ENCODE measurements at regions not wholly inside any gene's neighbourhood (a gene's known extent, or its start where the extent isn't known, plus 50 kb on each side); places are given as distances from the start of the nearest gene placed in this dataset.

- no peaks in the 10 kb centered on the region for H3K4me1 ChIP-seq (ENCODE audit: control insufficient read depth in 2 of 2, insufficient read depth in 2 of 2, low read length in 2 of 2)
- H3K27me3 ChIP-seq (ENCODE audit: control insufficient read depth in 2 of 2, insufficient read depth in 2 of 2, low read length in 2 of 2): no peaks in the 10 kb centered on the region
These were observed 272.0 kb downstream of the PTPRC start for GRCh38 chr1:198910816-198911215.

GRCh38 chr1:198912046-198912445 lies 273.2 kb downstream of the PTPRC start:
- Histone ChIP-seq H3K4me3 (ENCODE audit: low read length in 2 of 2) (no peak overlapping the region), H3K4me1 (ENCODE audit: control insufficient read depth in 2 of 2, insufficient read depth in 2 of 2, low read length in 2 of 2) (no peaks in the 10 kb centered on the region), H3K9ac (ENCODE audit: low read depth in 1 of 2, low read length in 2 of 2) (no peak overlapping the region), H3K27ac (ENCODE audit: low read depth in 2 of 2, low read length in 2 of 2) (no peak overlapping the region), H3K27me3 (ENCODE audit: control insufficient read depth in 2 of 2, insufficient read depth in 2 of 2, low read length in 2 of 2) (no peaks in the 10 kb centered on the region), H3K9me3 (ENCODE audit: control insufficient read depth in 2 of 2, low read length in 2 of 2) (no peaks in the 10 kb centered on the region), H3K36me3 (ENCODE audit: control insufficient read depth in 2 of 2, insufficient read depth in 2 of 2, low read length in 2 of 2) (no peaks in the 10 kb centered on the region)

More at GRCh38 chr1:198910816-198911215, 272.0 kb downstream of the PTPRC start:
- Histone ChIP-seq H3K9me3 (ENCODE audit: control insufficient read depth in 2 of 2, low read length in 2 of 2) (no peaks in the 10 kb centered on the region), H3K27ac (ENCODE audit: low read depth in 2 of 2, low read length in 2 of 2) (no peak overlapping the region), H3K4me3 (ENCODE audit: low read length in 2 of 2) (no peak overlapping the region), H3K9ac (ENCODE audit: low read depth in 1 of 2, low read length in 2 of 2) (no peak overlapping the region), H3K36me3 (ENCODE audit: control insufficient read depth in 2 of 2, insufficient read depth in 2 of 2, low read length in 2 of 2) (no peaks in the 10 kb centered on the region)

- H3K4me3 ChIP-seq (ENCODE audit: low read length in 2 of 2): no peak overlapping the region
These were observed 274.8 kb downstream of the PTPRC start for GRCh38 chr1:198913667-198914066.

DNA sequence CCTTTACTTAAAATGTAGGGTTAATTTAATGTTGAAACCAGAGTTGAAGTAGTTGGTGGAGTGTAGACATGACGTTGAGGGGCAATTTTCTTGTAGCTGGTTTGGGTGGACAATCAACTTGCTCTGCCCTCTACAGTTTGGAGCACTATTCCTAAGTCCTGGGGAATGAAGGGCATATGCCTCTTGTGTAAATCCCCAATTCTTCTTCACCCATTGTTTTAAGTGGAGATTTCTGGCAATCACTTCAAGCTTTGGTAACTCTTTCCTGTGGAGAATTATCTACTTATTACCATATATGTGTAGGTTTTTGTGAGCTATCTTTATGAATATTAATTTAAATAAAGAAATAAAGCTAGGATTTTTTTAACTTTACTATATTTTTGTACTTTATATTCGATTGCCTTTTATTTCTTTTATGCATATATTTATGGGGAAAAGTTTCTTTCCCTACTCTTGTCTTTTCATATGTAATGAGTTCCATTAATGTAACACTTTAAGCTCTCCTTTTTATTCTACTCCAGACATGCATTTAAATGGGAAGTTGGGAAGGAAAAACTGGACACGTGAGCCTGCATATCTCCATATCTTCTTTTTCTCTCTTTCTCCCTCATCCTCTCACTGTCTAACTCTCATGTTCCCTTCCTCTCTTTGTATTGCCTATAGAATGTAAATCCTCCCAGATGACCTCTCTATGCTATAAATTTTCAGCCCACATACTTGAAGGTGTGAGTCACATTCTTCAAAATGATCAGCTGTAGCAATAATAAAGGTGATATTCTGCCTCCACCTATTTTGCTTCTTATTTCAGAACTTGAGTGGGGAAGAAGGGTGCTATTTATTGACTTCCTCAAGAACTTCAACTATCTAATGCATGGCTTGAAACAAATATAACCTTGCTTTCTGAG lies 276.7 kb downstream of the PTPRC start:
- Histone ChIP-seq H3K27me3 (ENCODE audit: control insufficient read depth in 2 of 2, insufficient read depth in 2 of 2, low read length in 2 of 2) (no peaks in the 10 kb centered on the region), H3K9me3 (ENCODE audit: control insufficient read depth in 2 of 2, low read length in 2 of 2) (no peaks in the 10 kb centered on the region), H3K4me3 (ENCODE audit: low read length in 2 of 2) (no peak overlapping the region), H3K9ac (ENCODE audit: low read depth in 1 of 2, low read length in 2 of 2) (no peak overlapping the region), H3K36me3 (ENCODE audit: control insufficient read depth in 2 of 2, insufficient read depth in 2 of 2, low read length in 2 of 2) (no peaks in the 10 kb centered on the region), H3K4me1 (ENCODE audit: control insufficient read depth in 2 of 2, insufficient read depth in 2 of 2, low read length in 2 of 2) (no peaks in the 10 kb centered on the region), H3K27ac (ENCODE audit: low read depth in 2 of 2, low read length in 2 of 2) (no peak overlapping the region)

More at GRCh38 chr1:198913667-198914066, 274.8 kb downstream of the PTPRC start:
- Histone ChIP-seq H3K9me3 (ENCODE audit: control insufficient read depth in 2 of 2, low read length in 2 of 2) (no peaks in the 10 kb centered on the region), H3K27me3 (ENCODE audit: control insufficient read depth in 2 of 2, insufficient read depth in 2 of 2, low read length in 2 of 2) (no peaks in the 10 kb centered on the region), H3K4me1 (ENCODE audit: control insufficient read depth in 2 of 2, insufficient read depth in 2 of 2, low read length in 2 of 2) (no peaks in the 10 kb centered on the region), H3K27ac (ENCODE audit: low read depth in 2 of 2, low read length in 2 of 2) (no peak overlapping the region), H3K36me3 (ENCODE audit: control insufficient read depth in 2 of 2, insufficient read depth in 2 of 2, low read length in 2 of 2) (no peaks in the 10 kb centered on the region), H3K9ac (ENCODE audit: low read depth in 1 of 2, low read length in 2 of 2) (no peak overlapping the region)

- Histone ChIP-seq H3K27ac (ENCODE audit: low read depth in 2 of 2, low read length in 2 of 2) (no peak overlapping the region), H3K4me1 (ENCODE audit: control insufficient read depth in 2 of 2, insufficient read depth in 2 of 2, low read length in 2 of 2) (peaks cover 0 to 2% of the 10 kb centered on the region in 2 donors), H3K9ac (ENCODE audit: low read depth in 1 of 2, low read length in 2 of 2) (no peak overlapping the region), H3K9me3 (ENCODE audit: control insufficient read depth in 2 of 2, low read length in 2 of 2) (no peaks in the 10 kb centered on the region), H3K27me3 (ENCODE audit: control insufficient read depth in 2 of 2, insufficient read depth in 2 of 2, low read length in 2 of 2) (no peaks in the 10 kb centered on the region), H3K4me3 (ENCODE audit: low read length in 2 of 2) (no peak overlapping the region), H3K36me3 (ENCODE audit: control insufficient read depth in 2 of 2, insufficient read depth in 2 of 2, low read length in 2 of 2) (no peaks in the 10 kb centered on the region)
These were observed 278.4 kb downstream of the PTPRC start for GRCh38 chr1:198917226-198917625.

DNA sequence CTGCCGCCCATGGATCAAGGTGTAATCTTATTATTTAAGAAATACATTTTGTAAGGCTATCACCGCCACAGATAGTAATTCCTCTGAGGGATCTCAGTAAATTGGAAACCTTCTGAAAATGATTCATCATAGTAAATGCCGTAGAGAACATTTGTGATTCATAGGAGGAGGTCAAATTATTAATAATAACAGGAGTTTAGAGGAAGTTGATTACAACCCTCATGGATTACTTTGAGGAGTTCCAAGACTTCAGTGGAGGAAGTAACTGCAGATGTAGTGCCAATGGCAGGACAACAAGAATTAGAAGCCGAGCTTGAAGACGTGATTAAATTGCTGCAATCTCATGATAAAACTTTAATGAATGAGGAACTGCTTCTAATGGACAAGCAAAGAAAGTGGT lies 280.1 kb downstream of the PTPRC start:
- Histone ChIP-seq H3K4me1 (ENCODE audit: control insufficient read depth in 2 of 2, insufficient read depth in 2 of 2, low read length in 2 of 2) (peaks cover 0 to 2% of the 10 kb centered on the region in 2 donors), H3K9me3 (ENCODE audit: control insufficient read depth in 2 of 2, low read length in 2 of 2) (no peaks in the 10 kb centered on the region), H3K27ac (ENCODE audit: low read depth in 2 of 2, low read length in 2 of 2) (no peak overlapping the region), H3K4me3 (ENCODE audit: low read length in 2 of 2) (no peak overlapping the region), H3K36me3 (ENCODE audit: control insufficient read depth in 2 of 2, insufficient read depth in 2 of 2, low read length in 2 of 2) (no peaks in the 10 kb centered on the region), H3K27me3 (ENCODE audit: control insufficient read depth in 2 of 2, insufficient read depth in 2 of 2, low read length in 2 of 2) (no peaks in the 10 kb centered on the region), H3K9ac (ENCODE audit: low read depth in 1 of 2, low read length in 2 of 2) (no peak overlapping the region)

GRCh38 chr1:198919667-198920398 lies 281.0 kb downstream of the PTPRC start:
- Histone ChIP-seq H3K27ac (ENCODE audit: low read depth in 2 of 2, low read length in 2 of 2) (no peak overlapping the region), H3K9me3 (ENCODE audit: control insufficient read depth in 2 of 2, low read length in 2 of 2) (no peaks in the 10 kb centered on the region), H3K27me3 (ENCODE audit: control insufficient read depth in 2 of 2, insufficient read depth in 2 of 2, low read length in 2 of 2) (no peaks in the 10 kb centered on the region), H3K9ac (ENCODE audit: low read depth in 1 of 2, low read length in 2 of 2) (no peak overlapping the region), H3K4me3 (ENCODE audit: low read length in 2 of 2) (peak overlapping the region in 1 of 2 donors; percentile 40), H3K36me3 (ENCODE audit: control insufficient read depth in 2 of 2, insufficient read depth in 2 of 2, low read length in 2 of 2) (no peaks in the 10 kb centered on the region), H3K4me1 (ENCODE audit: control insufficient read depth in 2 of 2, insufficient read depth in 2 of 2, low read length in 2 of 2) (peaks cover 0 to 2% of the 10 kb centered on the region in 2 donors)

DNA sequence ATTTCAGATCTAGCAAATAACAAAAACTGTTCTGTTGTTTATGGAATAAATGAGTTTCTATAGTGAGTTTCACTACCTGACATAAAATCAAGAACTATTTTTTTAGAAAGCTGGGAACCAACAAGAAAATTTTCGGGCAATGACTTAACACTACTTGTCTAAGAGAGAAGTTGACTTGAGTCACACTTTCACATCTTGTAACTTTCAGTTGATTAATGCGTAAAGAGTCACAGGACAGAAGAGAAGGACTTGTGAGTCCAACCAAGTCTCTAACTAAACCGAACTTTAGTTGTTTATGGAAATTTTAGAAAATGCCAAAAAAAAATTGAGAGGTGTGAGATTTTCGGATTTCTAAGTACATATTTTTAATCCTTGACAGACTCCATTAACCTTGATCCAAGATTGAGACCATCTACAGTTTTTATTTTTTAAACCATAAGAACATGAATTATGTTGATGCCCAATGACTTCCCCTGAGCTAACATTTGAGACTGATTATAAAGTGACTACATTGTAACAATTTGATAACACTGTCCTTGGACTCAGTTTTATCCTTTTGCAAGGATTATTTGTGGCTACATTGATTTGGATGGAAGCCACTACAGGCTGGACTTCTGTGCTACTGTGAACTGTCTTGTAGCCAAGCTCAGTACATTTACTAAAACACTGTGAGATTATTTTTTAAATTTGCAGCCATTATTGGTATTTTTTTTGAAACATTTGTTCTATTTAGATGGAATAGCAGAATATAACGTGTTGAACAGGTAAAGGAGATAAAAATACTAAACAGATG lies 284.0 kb downstream of the PTPRC start:
- peak overlapping the region; percentile 27 to 33 for H3K27ac ChIP-seq (ENCODE audit: low read depth in 2 of 2, low read length in 2 of 2)
- no peak overlapping the region for H3K4me3 ChIP-seq (ENCODE audit: low read length in 2 of 2)
- H3K4me1 ChIP-seq (ENCODE audit: control insufficient read depth in 2 of 2, insufficient read depth in 2 of 2, low read length in 2 of 2): peaks cover 0 to 2% of the 10 kb centered on the region in 2 donors
- no peaks in the 10 kb centered on the region for H3K9me3 ChIP-seq (ENCODE audit: control insufficient read depth in 2 of 2, low read length in 2 of 2)
- H3K27me3 ChIP-seq (ENCODE audit: control insufficient read depth in 2 of 2, insufficient read depth in 2 of 2, low read length in 2 of 2): no peaks in the 10 kb centered on the region
- H3K36me3 ChIP-seq (ENCODE audit: control insufficient read depth in 2 of 2, insufficient read depth in 2 of 2, low read length in 2 of 2): no peaks in the 10 kb centered on the region
- H3K9ac ChIP-seq (ENCODE audit: low read depth in 1 of 2, low read length in 2 of 2): no peak overlapping the region

- Histone ChIP-seq H3K36me3 (ENCODE audit: control insufficient read depth in 2 of 2, insufficient read depth in 2 of 2, low read length in 2 of 2) (no peaks in the 10 kb centered on the region), H3K27me3 (ENCODE audit: control insufficient read depth in 2 of 2, insufficient read depth in 2 of 2, low read length in 2 of 2) (no peaks in the 10 kb centered on the region), H3K27ac (ENCODE audit: low read depth in 2 of 2, low read length in 2 of 2) (no peak overlapping the region), H3K4me1 (ENCODE audit: control insufficient read depth in 2 of 2, insufficient read depth in 2 of 2, low read length in 2 of 2) (peaks cover 0 to 2% of the 10 kb centered on the region in 2 donors), H3K4me3 (ENCODE audit: low read length in 2 of 2) (no peak overlapping the region), H3K9ac (ENCODE audit: low read depth in 1 of 2, low read length in 2 of 2) (no peak overlapping the region), H3K9me3 (ENCODE audit: control insufficient read depth in 2 of 2, low read length in 2 of 2) (no peaks in the 10 kb centered on the region)
These were observed 285.2 kb downstream of the PTPRC start for GRCh38 chr1:198923993-198924392.

Data from mucosa of rectum (tissue), 2 donors.